Activated naive CD8-positive, alpha-beta T cell treated with anti-CD3 and anti-CD28 coated beads, Interleukin-2, amount 50 U/mL, for 24 hours (primary cell): ENCODE measurements at regions not wholly inside any gene's neighbourhood (a gene's known extent, or its start where the extent isn't known, plus 50 kb on each side); places are given as distances from the start of the nearest gene placed in this dataset.

Source experiments
- ATAC-seq: fragments of 150-1000 bp; cut with Tn5 transposase; one replicate; pipeline ENCODE4 v1.10.0; 2021
- DNase-seq: peaks from one replicate; pipeline ENCODE4 v3.0.0; 2021
- H3K27ac Mint-ChIP-seq: one replicate; pipeline ENCODE4 v1.8.0; 2021; ENCODE audit warnings: mild to moderate bottlenecking, mixed read lengths
- H3K27me3 Mint-ChIP-seq: one replicate; pipeline ENCODE4 v1.8.0; 2021; ENCODE audit warnings: mixed read lengths
- H3K36me3 Mint-ChIP-seq: one replicate; pipeline ENCODE4 v1.8.0; 2021; ENCODE audit warnings: low read depth, mixed read lengths
- H3K4me1 Mint-ChIP-seq: one replicate; pipeline ENCODE4 v1.8.0; 2021; ENCODE audit warnings: mixed read lengths
- H3K4me3 Mint-ChIP-seq: one replicate; pipeline ENCODE4 v1.8.0; 2021; ENCODE audit warnings: mild to moderate bottlenecking, moderate library complexity, mixed read lengths
- H3K9me3 Mint-ChIP-seq: one replicate; pipeline ENCODE4 v1.8.0; 2021; ENCODE audit warnings: mixed read lengths

DNA sequence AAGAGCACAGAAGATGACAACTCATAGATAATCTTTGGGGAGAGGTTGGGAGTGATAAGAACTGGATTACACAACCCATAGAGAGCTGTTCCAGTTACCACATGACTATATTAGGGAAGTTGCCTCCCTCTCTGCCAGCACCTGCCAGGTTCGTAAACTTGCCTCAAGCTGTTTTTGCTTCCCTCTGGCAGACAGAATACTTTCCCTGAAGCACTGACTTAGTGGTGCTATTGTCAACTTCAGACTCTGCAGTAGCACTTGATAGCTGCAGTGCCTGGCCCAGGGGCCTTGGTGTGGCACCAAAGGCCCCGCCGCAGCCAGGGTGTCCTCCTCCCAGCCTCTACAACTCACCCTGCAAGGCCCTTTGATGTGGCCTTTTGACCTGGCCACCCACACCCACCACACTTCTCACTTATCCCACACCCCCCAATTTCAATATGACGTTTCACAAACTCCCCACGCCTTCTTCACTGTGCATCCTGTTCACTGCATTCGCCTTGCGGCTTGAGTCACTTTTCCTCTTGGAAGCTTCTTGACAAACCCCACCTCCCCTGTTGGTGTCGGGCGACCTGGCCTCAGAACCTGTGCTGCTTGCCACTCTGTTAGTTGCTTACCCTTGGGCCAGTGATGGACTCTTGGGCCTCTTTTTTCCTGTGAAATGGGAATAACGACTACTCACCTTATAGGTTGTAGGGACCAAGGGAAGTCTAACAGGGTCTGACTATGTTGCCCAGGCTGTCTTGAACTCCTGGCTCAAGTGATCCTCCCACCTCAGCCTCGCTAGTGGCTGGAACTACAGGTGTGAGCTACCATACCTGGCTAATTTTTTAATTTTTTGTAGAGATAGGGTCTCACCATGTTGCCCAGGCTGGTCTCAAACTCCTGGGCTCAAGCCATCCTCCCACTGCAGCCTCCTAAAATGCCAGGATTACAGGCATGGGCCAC lies 50.2 kb upstream of the PODXL start:
- no peak overlapping the region for H3K4me3 Mint-ChIP-seq
- peaks cover 4% of the 10 kb centered on the region for H3K4me1 Mint-ChIP-seq
- ATAC-seq (peak; percentile 63), DNase-seq (peak; percentile 10)
- H3K9me3 Mint-ChIP-seq, result no peaks in the 10 kb centered on the region
- H3K36me3 Mint-ChIP-seq, result no peaks in the 10 kb centered on the region
- H3K27me3 Mint-ChIP-seq, result peaks cover 31% of the 10 kb centered on the region
- peak overlapping the region; percentile 72 for H3K27ac Mint-ChIP-seq
